ENCODE measurements at regions not wholly inside any gene's neighbourhood (a gene's known extent, or its start where the extent isn't known, plus 50 kb on each side); places are given as distances from the start of the nearest gene placed in this dataset.

DNA sequence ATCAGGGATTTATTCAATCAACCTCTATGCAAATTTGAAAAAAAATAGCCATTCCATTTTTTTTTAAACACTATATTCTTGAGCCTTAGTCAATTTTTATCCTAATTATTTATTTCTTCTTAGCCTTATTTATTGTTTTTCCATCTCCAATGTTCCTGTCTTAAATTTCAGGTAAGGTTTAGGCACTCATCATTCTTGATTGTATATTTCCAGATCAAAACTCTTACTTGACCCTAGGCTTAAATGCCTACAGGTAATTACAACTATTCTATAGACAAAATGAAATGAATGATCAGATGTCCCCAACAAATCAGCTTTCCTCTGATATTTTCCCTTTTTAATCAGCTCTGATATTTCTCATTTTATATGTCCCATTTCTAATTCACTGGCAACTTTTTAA is 402.6 kb upstream of the EPHA7 start:
- no peak for DNase-seq

DNA sequence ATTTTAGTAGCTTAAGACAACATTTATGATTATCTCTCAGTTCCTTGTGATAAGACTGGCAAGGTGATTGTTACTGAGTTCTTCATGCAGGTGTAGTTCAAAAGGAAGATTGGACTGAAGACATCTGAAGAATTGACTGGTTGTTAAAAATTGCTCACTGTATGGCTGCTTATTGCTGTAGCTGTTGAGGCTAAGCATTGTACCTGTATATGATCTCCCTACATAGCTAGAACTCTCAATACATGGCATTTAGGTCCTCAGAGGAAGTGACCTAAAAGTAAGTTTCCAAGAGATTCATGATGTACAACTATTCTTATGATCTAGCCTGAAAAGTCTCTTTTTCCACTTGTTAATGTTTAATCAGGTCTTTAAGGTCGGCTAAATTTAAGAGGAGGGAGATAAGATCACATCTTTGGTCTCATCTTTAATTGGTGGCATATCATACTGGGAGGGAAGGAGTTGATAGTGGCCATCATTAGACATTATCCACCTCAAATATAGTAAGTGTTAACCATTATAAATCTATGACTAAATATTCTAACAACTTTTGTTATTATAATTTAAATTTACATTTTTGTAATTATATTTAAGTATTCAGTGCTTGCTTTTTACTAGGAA is 401.2 kb upstream of the EPHA7 start:
- no peak for DNase-seq

DNA sequence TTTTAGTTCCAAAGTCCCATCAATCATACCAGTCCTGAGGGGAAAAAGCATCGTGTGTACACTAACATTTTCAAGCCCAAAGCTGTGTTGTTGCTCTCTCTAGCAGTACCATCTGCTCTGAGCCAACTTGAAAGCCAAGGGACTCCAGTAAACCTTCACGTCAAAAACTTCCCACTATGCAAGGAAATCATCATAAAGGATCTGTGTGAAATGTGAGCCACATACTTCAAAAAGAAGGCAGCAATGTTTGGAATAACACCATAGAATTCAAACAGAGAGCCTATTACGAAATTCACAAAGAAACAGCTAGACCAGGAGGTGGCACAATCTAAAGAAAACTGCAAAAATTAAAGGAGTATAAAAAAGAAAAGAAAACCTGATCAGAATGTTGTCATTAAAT is 399.8 kb upstream of the EPHA7 start:
- no peak for DNase-seq

DNA sequence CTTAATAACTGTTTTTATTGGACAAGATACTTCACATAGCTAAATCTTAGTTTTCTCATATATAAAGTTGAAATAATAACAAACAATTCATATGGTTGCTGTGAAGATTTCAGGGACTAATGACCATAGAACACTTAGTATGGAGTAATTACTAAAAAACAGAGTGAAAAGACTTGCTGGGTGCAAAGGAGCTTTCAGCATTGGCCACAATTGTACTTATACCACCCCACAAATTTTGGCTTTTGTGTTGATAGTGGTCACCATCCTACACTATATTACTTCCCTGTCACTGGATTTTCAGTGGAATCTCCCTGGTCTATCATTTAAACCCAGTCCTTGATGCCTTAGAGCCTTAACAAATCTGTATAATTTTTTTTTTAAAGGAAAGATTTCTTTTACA is 398.6 kb upstream of the EPHA7 start:
- DNase-seq, result no peak

DNA sequence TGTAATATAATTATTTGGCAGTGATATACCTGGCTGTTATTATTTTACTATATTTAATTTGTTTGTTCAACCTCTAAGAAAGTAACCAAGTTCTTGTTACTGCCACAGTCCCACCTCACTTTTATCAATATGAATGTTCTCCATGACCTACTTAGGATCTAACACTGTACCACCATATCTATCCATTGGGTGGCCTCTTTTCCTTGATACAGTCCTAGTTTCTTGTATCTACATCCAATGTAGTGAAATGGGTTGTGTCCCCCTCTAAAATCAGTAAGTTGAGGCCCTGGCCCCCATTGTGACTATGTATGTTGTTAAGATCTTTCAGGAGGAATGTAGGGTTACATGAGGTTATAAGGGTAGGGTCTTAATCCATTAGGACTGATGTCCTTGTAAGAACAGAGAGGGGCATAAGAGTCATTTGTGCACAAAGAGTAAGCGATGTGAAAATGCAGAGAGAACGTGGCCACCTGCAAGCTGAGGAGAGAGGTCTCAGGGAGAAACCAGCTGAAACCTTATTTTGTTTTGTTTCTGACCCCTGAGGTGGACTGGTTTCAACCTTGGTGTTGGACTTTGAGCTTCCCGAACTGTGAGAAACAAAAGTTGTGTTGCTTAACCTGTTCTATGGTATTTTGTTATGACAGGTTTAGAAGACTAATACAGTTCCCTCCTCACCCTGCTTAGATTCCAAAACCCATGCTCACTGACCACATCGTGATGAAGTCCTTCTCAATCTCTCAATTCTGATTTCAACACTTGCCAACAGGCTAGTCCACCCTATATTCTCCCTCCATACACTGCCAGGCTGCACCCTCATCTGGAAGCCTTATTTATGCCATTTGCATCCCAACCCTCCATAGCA is 387.3 kb upstream of the EPHA7 start:
- no peak for DNase-seq

DNA sequence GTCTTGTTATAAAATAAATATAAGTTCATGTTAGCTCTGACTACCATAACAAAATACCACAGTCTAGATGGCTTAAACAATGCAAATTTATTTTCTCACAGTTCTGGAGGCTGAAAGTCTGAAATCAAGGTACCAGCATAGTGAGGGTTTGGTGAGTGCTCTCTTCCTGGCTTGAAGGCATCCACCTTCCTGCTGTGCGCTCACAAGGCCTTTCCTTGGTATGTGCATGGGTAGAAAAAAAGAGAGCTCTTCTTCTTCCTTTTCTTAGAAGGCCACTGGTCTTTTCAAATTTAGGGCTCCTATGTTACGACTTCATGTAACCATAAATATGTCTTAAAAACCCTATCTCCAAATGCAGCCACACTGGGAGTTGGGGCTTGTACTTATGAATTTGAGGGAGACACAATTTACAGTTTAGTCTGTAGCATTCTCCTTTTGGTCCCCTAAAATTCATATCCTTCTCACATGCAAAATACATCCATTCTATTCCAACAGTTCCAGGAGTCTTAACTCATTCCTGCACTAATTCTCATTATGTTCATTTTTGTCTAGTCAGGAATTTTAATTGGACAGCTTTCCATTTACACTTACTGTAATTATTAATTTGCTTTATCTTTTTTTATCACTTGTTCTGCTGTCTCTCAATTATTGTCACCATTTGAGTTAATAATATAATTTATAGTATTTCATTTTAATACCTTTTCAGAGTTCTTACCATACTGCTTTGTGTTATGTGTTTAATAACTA is 381.9 kb upstream of the EPHA7 start:
- no peak for DNase-seq

DNA sequence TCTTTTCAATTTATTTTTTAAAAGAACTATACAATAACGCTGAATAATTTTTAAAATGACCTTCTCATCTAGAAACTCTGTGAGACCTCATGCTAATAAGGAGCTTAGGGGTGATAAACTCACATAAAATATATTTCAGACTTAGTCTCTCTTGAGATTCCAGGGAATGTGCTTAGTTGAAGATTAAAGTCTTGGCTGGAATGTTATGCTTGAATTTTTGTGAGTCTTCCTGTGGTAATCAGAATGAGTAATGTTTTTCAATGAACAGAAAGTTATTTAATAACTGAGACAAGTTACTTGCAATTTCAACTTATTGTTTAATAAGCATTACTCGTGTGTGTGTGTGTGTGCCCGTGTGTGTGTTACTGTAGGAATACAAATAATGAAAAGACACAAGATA is 379.9 kb upstream of the EPHA7 start:
- DNase-seq, result no peak

DNA sequence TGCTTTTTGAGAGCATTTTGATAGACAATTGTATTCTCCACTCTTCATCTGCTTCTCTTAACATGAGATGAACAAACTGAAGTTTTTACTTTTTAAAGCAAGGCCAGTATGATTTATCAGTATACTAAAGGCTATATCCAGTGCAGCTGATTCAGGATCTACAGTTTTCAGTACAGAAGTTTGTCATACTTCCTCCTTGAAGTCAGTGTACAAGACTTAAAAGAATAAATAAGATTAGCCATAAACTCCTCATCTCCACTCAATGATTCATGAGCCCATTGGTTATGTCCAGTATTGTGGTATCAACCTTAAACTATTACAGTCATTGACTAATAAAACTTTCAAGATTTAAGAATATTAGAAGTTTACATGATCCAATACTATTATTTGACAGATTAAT is 374.8 kb upstream of the EPHA7 start:
- DNase-seq, result no peak

DNA sequence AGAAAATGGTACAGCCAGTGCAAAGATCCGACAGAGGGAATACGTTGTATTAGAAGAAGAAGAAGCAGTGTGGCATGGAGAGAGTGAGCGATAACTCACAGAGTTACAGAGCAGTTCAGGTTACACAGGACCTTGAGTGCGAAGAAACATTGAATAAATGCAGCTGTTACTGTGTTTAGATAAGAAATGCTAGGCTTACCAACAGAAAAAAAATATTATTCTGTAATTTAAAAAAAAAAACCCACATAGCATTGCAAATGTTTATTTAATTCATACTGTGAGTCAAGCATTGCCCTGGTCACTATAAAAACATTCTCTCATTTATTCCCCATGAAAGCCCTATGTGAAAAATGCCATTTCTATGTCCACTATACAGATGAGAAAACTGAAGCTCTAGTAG is 373.4 kb upstream of the EPHA7 start:
- no peak for DNase-seq

DNA sequence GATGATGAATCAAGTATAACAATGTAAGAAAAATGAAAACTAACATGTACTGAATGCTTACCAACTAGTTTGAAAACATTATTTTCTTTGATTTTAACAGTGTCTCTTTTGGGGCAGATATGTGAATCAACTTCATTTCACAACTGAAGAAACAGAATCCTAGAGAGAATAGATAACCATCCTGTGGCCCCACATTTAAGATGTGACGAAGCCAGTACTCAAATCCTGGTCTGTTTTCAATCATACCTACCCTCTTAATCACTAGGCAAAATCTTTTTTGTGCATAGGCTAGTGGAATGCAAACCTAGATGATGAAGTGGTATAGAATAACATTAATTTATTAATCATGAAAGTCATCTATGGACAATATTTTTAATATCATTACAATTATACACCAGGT is 371.6 kb upstream of the EPHA7 start:
- no peak for DNase-seq

DNA sequence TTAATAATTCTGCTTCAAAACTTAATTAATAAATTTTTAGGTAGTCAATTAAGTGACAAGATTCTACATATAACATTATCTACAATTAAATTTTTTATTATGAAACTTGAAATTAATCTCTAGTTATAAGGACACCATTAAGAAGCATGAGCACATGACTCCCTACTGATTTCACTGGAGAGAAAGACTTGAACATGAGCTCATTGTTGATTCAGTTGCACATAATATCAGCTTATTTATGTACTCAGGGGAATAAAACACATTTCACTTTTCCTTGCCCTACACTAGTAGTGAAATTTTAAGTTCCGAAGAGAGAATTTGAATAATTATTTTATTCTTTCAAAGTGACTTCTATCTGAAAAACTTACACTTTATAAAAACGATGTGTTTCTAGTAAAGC is 370.2 kb upstream of the EPHA7 start:
- DNase-seq, result no peak

DNA sequence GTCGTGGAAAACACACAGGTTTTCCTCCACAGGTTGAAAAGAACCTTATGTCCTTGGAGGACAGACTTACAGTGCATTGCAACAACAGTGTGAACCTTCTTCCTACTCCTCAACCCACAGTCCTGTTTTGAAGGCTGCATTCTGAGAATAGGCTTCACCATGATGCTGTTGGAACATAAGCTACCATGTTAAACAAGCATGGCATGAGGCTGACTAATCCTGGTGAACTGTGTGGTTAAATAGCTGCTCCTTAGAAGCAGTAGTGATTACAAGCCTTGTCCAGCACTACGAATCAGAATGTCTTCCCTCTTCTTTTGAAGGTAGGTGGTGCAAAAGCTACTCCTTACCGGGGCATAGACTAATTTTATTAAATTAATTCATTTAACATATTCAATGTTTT is 368.5 kb upstream of the EPHA7 start:
- DNase-seq, result no peak

DNA sequence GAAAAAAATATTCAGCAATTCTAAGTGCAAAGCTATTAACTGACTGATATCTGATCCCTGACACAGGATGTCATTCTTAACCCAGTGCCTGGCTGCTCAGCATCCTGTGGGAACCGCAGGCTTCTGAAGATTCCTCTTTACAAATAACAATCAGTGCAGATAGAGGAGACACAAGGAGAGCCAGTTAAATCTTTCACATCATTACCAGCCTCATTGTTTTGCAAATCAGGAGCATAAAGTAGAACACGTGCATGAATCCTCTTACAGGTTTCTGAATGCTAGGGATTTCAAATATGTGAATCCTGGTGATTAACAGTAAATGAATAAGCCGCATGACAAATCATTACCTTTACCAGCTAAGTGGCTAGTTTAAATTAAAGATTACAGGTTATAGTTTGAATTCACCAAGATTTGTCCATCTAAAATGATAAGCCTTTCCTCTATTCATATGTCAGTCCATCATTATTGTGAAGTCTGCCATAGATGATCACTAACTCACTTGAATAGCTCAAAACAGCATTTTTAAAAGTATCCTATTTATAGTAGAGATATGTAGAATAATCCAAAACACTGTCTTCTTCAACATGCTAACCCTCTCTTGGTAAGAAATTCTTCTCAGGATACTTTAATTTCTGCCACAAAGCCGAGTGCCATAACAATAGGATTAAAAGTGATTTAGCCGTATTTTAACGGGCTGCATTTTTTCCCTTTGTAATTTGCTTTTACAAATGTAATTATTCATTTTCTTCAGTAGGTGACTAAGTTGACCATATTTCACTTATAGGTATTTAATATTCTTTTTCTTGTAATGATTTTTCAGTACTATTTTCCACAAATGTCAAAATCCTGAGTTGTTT is 367.3 kb upstream of the EPHA7 start:
- no peak for DNase-seq

DNA sequence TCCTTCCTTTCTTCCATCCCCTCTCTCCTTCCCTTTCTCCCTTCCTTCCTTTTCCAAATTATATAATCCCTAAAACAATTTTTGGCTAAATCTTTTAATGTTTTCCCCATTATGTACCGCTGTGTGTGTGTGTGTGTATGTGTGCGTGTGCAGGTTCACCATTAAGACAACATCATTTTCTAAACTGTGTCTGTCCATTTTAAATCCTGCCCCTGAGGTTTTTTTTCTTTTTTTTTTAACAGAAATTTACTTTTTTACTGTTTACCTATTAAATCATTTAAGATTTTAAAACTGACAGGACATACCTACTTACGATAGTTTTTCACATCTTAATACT is 366.3 kb upstream of the EPHA7 start:
- no peak for DNase-seq

DNA sequence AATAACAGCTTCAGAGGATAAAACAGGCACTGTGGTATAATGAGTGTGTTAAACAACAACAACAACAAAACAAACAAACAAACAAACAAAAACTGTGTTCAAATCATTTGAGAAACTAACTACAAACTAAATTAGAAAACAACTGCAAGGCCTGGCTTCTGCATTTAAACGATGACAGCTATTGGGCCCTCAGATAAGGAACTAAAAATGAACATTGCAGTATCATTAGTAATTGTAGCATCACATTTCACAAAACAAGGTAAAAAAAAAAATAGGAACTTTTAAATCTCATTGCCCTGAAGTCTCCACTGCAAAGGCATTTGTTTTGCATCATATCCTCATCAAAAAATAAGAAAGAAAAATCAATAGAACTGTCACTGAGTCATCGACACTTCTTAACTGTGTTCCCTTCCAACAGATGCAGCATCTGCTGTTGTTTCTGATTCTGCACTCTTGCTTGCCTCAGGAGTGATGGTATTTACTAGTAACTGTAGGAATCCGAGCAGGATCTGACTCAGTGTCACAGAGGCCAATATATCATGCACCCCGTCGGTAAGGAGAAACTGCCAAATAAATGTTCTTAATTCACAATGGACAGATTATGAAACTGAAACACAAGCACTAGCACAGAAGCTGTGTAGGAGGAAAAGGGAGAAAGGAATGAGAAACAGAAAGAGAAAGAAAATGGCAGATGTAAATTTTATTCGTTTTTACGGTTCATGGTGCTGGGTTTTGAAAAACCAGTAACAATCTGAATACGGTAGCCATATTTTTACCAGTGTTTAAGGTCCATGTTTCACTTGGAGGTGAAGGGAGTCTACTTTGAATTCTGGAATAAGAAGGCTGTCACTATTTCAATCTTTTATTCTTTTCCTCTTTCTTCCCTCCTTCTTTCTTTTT is 365.7 kb upstream of the EPHA7 start:
- DNase-seq, result no peak

DNA sequence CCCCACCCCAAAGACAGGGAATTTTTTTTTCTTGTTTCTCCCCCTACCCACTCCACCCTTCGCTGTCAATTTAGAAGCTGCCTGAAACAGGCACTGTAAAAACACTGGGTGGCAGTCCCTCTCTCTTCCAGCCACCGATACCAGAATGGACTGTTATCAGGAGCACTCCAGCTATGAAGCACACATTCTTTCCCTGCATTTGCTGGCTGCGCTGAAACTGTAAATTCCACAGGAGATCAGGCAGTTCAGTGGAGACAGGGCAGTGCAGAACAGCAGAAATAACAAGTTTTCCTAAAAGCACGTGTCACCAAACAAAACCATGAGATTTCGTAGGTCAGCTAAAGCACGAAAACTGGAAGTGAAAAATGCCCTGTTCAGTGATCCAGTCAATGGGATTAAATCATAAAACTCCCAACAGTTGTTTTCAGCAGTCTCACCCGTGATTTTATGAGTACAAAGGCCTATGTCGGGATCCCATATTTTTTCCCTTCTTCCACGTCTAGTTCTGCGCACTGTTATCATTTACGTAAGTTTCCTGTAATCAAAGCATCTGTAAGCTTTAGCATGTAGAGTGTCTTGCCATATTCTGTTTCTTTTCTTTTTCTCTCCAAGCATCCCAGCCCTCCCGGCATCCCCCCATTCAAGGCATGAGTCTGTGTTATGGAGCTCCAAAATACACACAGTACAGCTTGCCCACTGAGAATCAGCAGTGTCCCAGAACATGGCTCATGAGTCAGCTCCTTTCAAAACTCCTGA is 359.9 kb upstream of the EPHA7 start:
- no peak for DNase-seq

DNA sequence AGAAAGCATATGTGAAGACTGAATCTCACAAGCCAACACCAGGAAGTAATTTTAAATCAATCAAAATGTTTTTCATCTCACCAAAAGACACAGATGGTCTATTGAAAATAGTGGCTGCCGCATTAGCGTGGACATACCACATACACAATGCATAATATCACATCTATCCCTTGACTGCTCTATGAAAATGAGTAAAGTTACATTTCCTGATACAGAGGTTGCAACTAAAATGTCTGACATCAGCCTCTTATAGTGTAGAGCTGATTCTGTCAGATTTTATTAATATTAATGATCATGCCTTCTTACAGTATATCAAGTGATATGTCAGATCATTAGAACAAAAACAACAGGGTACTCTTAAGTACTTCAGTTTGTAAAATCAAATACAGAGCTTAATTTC is 339.8 kb upstream of the EPHA7 start:
- no peak for DNase-seq

DNA sequence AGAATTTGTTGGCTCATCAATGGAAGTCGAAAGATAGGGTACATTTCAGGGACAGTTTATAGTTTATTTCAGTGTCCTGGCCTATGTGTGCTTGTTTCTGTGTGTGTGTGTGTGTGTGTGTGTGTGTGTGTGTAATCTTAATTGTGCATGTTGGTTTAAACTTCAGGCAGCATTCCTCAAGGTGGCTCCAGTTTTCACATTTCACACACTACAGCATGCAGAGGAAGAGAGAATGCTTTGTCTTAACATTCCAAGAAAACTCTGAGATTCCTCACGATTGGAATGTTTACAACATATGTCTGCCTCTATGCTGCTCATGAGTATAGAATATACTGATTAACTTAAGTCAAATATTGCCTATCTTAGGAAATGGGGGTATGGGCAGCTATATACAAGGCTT is 332.6 kb upstream of the EPHA7 start:
- DNase-seq, result no peak

DNA sequence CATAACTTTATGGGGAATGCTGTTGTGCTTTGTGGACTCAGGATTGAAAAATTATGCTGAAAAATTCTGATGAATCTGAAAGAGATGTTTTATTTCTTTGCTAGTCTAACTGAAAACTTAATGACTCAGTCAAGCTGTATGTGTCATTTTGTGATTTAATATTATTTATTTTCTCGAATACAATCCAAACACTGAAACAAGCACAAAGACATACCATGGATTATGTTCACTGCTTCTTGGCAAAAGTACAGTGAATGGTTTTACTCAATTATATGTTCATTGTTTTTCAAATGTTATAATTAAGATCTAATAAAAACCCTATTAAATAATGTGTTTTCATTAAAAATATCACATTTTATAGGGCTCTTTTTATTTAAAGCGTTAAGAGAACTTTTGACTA is 330.6 kb upstream of the EPHA7 start:
- DNase-seq, result no peak

DNA sequence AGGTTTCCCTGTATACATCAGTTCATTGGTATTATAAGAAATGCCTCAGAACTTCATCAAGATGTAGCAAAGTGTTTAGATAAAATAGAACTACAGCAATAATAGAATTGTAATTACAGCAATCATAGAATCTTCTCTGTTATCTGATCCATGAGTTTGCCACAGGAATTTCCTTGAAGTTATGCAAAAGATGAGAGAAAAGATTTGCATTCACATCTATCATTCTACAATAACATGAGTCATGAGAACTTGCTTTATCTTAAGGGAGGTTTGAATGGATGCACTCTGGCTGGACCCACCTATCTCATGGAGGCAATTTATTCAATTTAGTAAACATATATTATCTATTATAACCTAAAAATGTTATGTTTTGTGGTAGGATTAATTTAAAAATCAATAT is 329.8 kb upstream of the EPHA7 start:
- no peak for DNase-seq

DNA sequence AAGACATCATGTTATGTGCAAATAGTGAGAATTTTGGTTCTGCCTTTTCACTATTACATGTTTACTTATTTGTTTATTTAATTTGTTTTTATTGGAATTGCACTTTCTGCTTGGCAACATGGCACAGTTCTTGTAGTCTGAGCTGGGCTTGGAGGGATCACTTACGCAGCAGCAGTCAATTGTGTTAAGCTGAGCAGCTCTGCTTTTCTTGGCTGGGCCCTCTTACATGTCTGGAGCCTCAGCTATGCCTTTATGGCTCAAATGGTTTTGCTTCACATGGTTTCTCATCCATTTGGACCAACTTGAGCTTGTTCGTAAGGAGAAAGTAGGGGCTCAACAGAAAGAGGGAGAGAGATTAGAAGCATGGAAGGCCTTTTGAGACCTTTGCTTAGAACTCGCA is 327.5 kb upstream of the EPHA7 start:
- no peak for DNase-seq

All from SIG-M5 (cell line).